ENCODE measurements at regions not wholly inside any gene's neighbourhood (a gene's known extent, or its start where the extent isn't known, plus 50 kb on each side); places are given as distances from the start of the nearest gene placed in this dataset.

GRCh38 chr6:18763086-18763485 is 375.9 kb downstream of the RNF144B start:
- DNase-seq (ENCODE audit: low read depth in 2 of 2): no peak

GRCh38 chr6:18784794-18785193 is 397.6 kb downstream of the RNF144B start:
- DNase-seq (ENCODE audit: low read depth in 2 of 2): no peak

- DNase-seq (ENCODE audit: low read depth in 2 of 2): no peak
Observed at GRCh38 chr6:18785810-18786490, 398.8 kb downstream of the RNF144B start.

- no peak for DNase-seq (ENCODE audit: low read depth in 2 of 2)
Observed at GRCh38 chr6:18792866-18793265, 405.7 kb downstream of the RNF144B start.

GRCh38 chr6:18795726-18796125 is 408.6 kb downstream of the RNF144B start:
- no peak for DNase-seq (ENCODE audit: low read depth in 2 of 2)

GRCh38 chr6:18820725-18821124 is 433.6 kb downstream of the RNF144B start:
- no peak for DNase-seq (ENCODE audit: low read depth in 2 of 2)

GRCh38 chr6:18823782-18824386 is 436.7 kb downstream of the RNF144B start:
- DNase-seq (ENCODE audit: low read depth in 2 of 2): peak in 1 of 2 donors; percentile 2

- no peak for DNase-seq (ENCODE audit: low read depth in 2 of 2)
Observed at GRCh38 chr6:18829272-18829870, 442.2 kb downstream of the RNF144B start.

GRCh38 chr6:18835976-18836375 is 448.8 kb downstream of the RNF144B start:
- no peak for DNase-seq (ENCODE audit: low read depth in 2 of 2)

GRCh38 chr6:18837013-18837412 is 449.9 kb downstream of the RNF144B start:
- DNase-seq (ENCODE audit: low read depth in 2 of 2): no peak

GRCh38 chr6:18842534-18842933 is 455.4 kb downstream of the RNF144B start:
- no peak for DNase-seq (ENCODE audit: low read depth in 2 of 2)

GRCh38 chr6:18845896-18846295 is 458.7 kb downstream of the RNF144B start:
- DNase-seq (ENCODE audit: low read depth in 2 of 2): no peak

- DNase-seq (ENCODE audit: low read depth in 2 of 2): no peak
Observed at GRCh38 chr6:18846327-18846726, 459.2 kb downstream of the RNF144B start.

GRCh38 chr6:18861204-18861603 is 474.1 kb downstream of the RNF144B start:
- DNase-seq (ENCODE audit: low read depth in 2 of 2): no peak

- DNase-seq (ENCODE audit: low read depth in 2 of 2): no peak
Observed at GRCh38 chr6:18883268-18883667, 496.1 kb downstream of the RNF144B start.

- no peak for DNase-seq (ENCODE audit: low read depth in 2 of 2)
Observed at GRCh38 chr6:18883851-18884250, 496.7 kb downstream of the RNF144B start.

- DNase-seq (ENCODE audit: low read depth in 2 of 2): no peak
Observed at GRCh38 chr6:18893540-18894269, 506.6 kb downstream of the RNF144B start.

GRCh38 chr6:18897350-18897749 is 510.2 kb downstream of the RNF144B start:
- no peak for DNase-seq (ENCODE audit: low read depth in 2 of 2)

- DNase-seq (ENCODE audit: low read depth in 2 of 2): no peak
Observed at GRCh38 chr6:18904681-18905080, 517.5 kb downstream of the RNF144B start.

- DNase-seq (ENCODE audit: low read depth in 2 of 2): no peak
Observed at GRCh38 chr6:18920701-18921100, 533.6 kb downstream of the RNF144B start.

GRCh38 chr6:18931086-18931485 is 543.9 kb downstream of the RNF144B start:
- DNase-seq (ENCODE audit: low read depth in 2 of 2): no peak

GRCh38 chr6:18958146-18958545 is 571.0 kb downstream of the RNF144B start:
- no peak for DNase-seq (ENCODE audit: low read depth in 2 of 2)

GRCh38 chr6:18961566-18961965 is 574.4 kb downstream of the RNF144B start:
- DNase-seq (ENCODE audit: low read depth in 2 of 2): no peak

Data from stimulated activated CD4-positive, alpha-beta T cell treated with anti-CD3 and anti-CD28 coated beads, Interleukin-1b, Interleukin-23, amount 100 ng/mL, for 4 hours (primary cell).